Mesenchymal stem cell (in vitro differentiated cells and primary cell): ENCODE measurements at regions not wholly inside any gene's neighbourhood (a gene's known extent, or its start where the extent isn't known, plus 50 kb on each side); places are given as distances from the start of the nearest gene placed in this dataset.
A peak's percentile ranks its signal among the peaks of the same experiment; 100 is the strongest.

Experiments
- DNase-seq: peaks from one replicate; pipeline ENCODE4 v3.0.0-alpha.2; 2013
- H2AFZ ChIP-seq: one replicate; pipeline ENCODE4 v1.6.1; 2013; ENCODE audit warnings: low read depth, mild to moderate bottlenecking, control low read depth, inconsistent platforms, low read length, moderate library complexity
- H2AK5ac ChIP-seq: 2 replicates; pipeline ENCODE4 v1.6.1; 2013; ENCODE audit warnings: low read length, moderate library complexity, mild to moderate bottlenecking, inconsistent platforms; ENCODE audit not compliant: severe bottlenecking
- H2BK120ac ChIP-seq: one replicate; pipeline ENCODE4 v1.6.1; 2013; ENCODE audit warnings: low read depth, mild to moderate bottlenecking, inconsistent platforms, low read length, moderate library complexity
- H2BK12ac ChIP-seq, 2 experiments: one replicate each; pipeline ENCODE4 v1.6.1; 2013; ENCODE audit warnings: inconsistent platforms in 2 of 2, low read length in 2 of 2, mild to moderate bottlenecking in 2 of 2, moderate library complexity in 2 of 2, control low read depth in 1 of 2
- H2BK15ac ChIP-seq: one replicate; pipeline ENCODE4 v1.6.1; 2013; ENCODE audit warnings: mild to moderate bottlenecking, low read depth, inconsistent platforms; ENCODE audit not compliant: poor library complexity, severe bottlenecking
- H2BK5ac ChIP-seq: 2 replicates; pipeline ENCODE4 v1.6.1; 2013; ENCODE audit warnings: low read depth, mild to moderate bottlenecking, low read length, control low read depth, inconsistent platforms; ENCODE audit not compliant: poor library complexity, severe bottlenecking
- H3K14ac ChIP-seq, 2 experiments: one replicate each; pipeline ENCODE4 v1.6.1; 2013; ENCODE audit warnings: inconsistent platforms in 2 of 2, low read length in 2 of 2, control low read depth in 1 of 2, mild to moderate bottlenecking in 1 of 2, moderate library complexity in 1 of 2
- H3K18ac ChIP-seq, 2 experiments: one replicate each; pipeline ENCODE4 v1.6.1; 2013; ENCODE audit warnings: inconsistent platforms in 2 of 2, low read length in 2 of 2, control low read depth in 1 of 2, low read depth in 1 of 2, mild to moderate bottlenecking in 1 of 2
- H3K23ac ChIP-seq, 2 experiments: one replicate each; pipeline ENCODE4 v1.6.1; 2013; ENCODE audit warnings: inconsistent platforms in 2 of 2, low read length in 2 of 2, mild to moderate bottlenecking in 2 of 2, moderate library complexity in 2 of 2, control low read depth in 1 of 2
- H3K27ac ChIP-seq: 2 replicates; pipeline ENCODE4 v1.5.1; 2013; ENCODE audit warnings: mild to moderate bottlenecking, moderate library complexity, low read length, control low read depth, inconsistent platforms; ENCODE audit not compliant: poor library complexity, severe bottlenecking
- H3K27me3 ChIP-seq, 2 experiments: 2 replicates each; pipeline versions ENCODE4 v1.6.1 to v1.7.0; 2013; ENCODE audit warnings: low read length in 2 of 2, mild to moderate bottlenecking in 2 of 2, moderate library complexity in 2 of 2, control low read depth in 1 of 2, inconsistent platforms in 1 of 2; ENCODE audit not compliant: control insufficient read depth in 1 of 2, insufficient read depth in 1 of 2
- H3K36me3 ChIP-seq, 2 experiments: 2 replicates each; pipeline versions ENCODE4 v1.6.1 to v1.7.0; 2013; ENCODE audit warnings: low read length in 2 of 2, control low read depth in 1 of 2, inconsistent platforms in 1 of 2, low read depth in 1 of 2, mild to moderate bottlenecking in 1 of 2; ENCODE audit not compliant: insufficient read depth in 2 of 2, control insufficient read depth in 1 of 2
- H3K4ac ChIP-seq, 2 experiments: one replicate each; pipeline ENCODE4 v1.6.1; 2013; ENCODE audit warnings: inconsistent platforms in 2 of 2, low read length in 2 of 2, mild to moderate bottlenecking in 2 of 2, moderate library complexity in 2 of 2, control low read depth in 1 of 2, low read depth in 1 of 2
- H3K4me1 ChIP-seq: 2 replicates; pipeline ENCODE4 v1.6.1; 2013; ENCODE audit warnings: low read depth, low read length, control low read depth; ENCODE audit not compliant: control insufficient read depth, insufficient read depth
- H3K4me2 ChIP-seq: 2 replicates; pipeline ENCODE4 v1.6.1; 2013; ENCODE audit warnings: low read length, mild to moderate bottlenecking, inconsistent platforms; ENCODE audit not compliant: poor library complexity, severe bottlenecking
- H3K4me3 ChIP-seq, 2 experiments: 2 replicates each; pipeline versions ENCODE4 v1.5.1 to v1.7.0; 2013; ENCODE audit warnings: low read length in 2 of 2, mild to moderate bottlenecking in 2 of 2, control low read depth in 1 of 2, low read depth in 1 of 2; ENCODE audit not compliant: insufficient read depth in 1 of 2
- H3K79me1 ChIP-seq: replicated peaks from 2 replicates; pipeline ENCODE4 v1.6.1; 2013; ENCODE audit warnings: mild to moderate bottlenecking, control low read depth, low read length, inconsistent platforms; ENCODE audit not compliant: poor library complexity, severe bottlenecking
- H3K9ac ChIP-seq: 2 replicates; pipeline ENCODE4 v1.7.0; 2013; ENCODE audit warnings: mild to moderate bottlenecking, low read length, moderate library complexity
- H3K9me3 ChIP-seq: 2 replicates; pipeline ENCODE4 v1.7.0; 2013; ENCODE audit warnings: mild to moderate bottlenecking, low read length; ENCODE audit not compliant: control insufficient read depth
- H4K8ac ChIP-seq: one replicate; pipeline ENCODE4 v1.6.1; 2013; ENCODE audit warnings: inconsistent platforms, mild to moderate bottlenecking, low read length, moderate library complexity
- H4K91ac ChIP-seq: one replicate; pipeline ENCODE4 v1.6.1; 2013; ENCODE audit warnings: mild to moderate bottlenecking, low read length, inconsistent platforms
- WGBS: methylation state at CpG from one replicate; pipeline ENCODE4 v1.1.7; 2013; ENCODE audit warnings: mixed read lengths; 5-methylcytosine and 5-hydroxymethylcytosine counted together

DNA sequence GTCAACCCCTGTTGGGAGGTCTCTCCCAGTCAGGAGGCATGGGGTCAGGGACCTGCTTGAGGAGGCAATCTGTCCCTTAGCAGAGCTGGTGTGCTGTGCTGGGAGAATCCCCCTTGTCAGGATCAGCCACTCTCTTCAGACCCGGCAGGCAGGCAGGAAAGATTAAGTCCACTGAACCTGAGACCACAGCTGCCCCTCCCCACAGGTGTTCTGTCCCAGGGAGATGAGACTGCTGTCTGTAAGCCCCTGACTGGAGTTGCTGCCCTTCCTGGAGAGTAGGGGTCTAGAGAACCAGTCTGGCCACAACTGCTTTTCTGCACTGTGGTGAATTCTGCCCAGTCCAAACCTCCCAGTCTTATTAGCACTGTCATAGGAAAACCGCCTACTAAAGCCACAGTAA is 677.8 kb upstream of the POU3F2 start:
- H3K4me2 ChIP-seq = no peak overlapping the region
- no peaks in the 10 kb centered on the region for H3K79me1 ChIP-seq
- H2AK5ac ChIP-seq = no peak overlapping the region
- H3K36me3 ChIP-seq = no peaks in the 10 kb centered on the region
- H3K9ac ChIP-seq = no peak overlapping the region
- H3K27me3 ChIP-seq = no peaks in the 10 kb centered on the region
- H2BK5ac ChIP-seq = no peak overlapping the region
- H4K8ac ChIP-seq = no peak overlapping the region
- no peak overlapping the region for H3K23ac ChIP-seq
- no peak overlapping the region for H3K4ac ChIP-seq
- no peak overlapping the region for H2AFZ ChIP-seq
- WGBS = 54% methylated on average over 2 of the region's 2 CpGs
- no peak for DNase-seq
- H4K91ac ChIP-seq = no peak overlapping the region
- H3K4me1 ChIP-seq = no peaks in the 10 kb centered on the region
- H3K9me3 ChIP-seq = peaks cover 2% of the 10 kb centered on the region
- no peak overlapping the region for H3K4me3 ChIP-seq
- H2BK12ac ChIP-seq = no peak overlapping the region
- no peak overlapping the region for H2BK15ac ChIP-seq
- no peak overlapping the region for H2BK120ac ChIP-seq
- no peak overlapping the region for H3K27ac ChIP-seq
- H3K14ac ChIP-seq = no peak overlapping the region
- H3K18ac ChIP-seq = no peak overlapping the region

DNA sequence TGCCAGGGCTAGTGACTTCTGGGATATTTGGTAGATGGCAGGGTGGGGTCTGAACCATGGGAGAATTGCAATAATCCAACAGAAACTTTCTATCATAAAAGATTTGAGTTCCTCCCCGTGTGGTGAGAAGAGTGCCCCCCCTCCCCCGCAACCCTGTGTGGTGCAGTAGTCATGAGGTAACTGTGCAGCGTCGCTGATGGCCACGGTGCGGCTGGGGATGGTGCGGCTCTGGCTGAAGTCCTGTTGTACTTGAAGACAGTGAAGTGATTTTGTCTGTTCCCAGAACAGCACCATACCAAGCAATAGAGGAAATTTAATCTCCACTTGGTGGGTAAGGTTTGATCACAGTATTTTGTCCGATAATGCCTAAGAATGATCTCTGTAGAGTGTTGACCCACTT is 654.8 kb upstream of the POU3F2 start:
- Histone ChIP-seq H2BK120ac (no peak overlapping the region), H3K9ac (no peak overlapping the region), H3K18ac (no peak overlapping the region), H3K4me3 (no peak overlapping the region), H2BK12ac (no peak overlapping the region), H2BK15ac (no peak overlapping the region), H2AFZ (no peak overlapping the region), H3K27me3 (no peaks in the 10 kb centered on the region), H3K4ac (no peak overlapping the region), H3K79me1 (no peaks in the 10 kb centered on the region), H2AK5ac (no peak overlapping the region), H3K27ac (no peak overlapping the region), H2BK5ac (no peak overlapping the region), H3K4me1 (no peaks in the 10 kb centered on the region), H3K14ac (no peak overlapping the region), H3K9me3 (peaks cover 4% of the 10 kb centered on the region), H4K91ac (no peak overlapping the region), H4K8ac (no peak overlapping the region), H3K23ac (no peak overlapping the region), H3K4me2 (no peak overlapping the region), H3K36me3 (no peaks in the 10 kb centered on the region)
- DNase-seq = no peak
- WGBS = 90% methylated on average over 8 of the region's 8 CpGs

DNA sequence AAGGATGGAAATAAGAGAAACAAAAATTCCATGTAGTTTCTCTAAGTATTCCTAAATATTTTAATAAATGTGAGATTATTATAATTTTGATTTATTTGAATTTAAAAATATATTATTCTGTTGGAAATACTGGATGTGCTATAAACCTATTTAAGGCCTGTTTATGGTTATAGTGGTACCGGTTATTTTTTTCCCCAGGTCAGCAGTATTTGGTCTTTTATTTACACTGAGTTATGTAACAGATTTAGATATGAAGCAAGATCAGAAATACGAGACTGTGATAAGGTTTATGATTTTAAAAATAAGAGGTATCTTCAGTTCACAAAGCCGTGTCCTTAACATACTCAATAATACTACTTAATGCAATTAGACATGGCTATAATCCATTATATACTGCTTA is 634.3 kb upstream of the POU3F2 start:
- Histone ChIP-seq H3K14ac (no peak overlapping the region), H2BK15ac (no peak overlapping the region), H3K4me2 (no peak overlapping the region), H3K4me3 (no peak overlapping the region), H2BK5ac (no peak overlapping the region), H3K36me3 (no peaks in the 10 kb centered on the region), H4K91ac (no peak overlapping the region), H3K79me1 (no peaks in the 10 kb centered on the region), H3K27ac (no peak overlapping the region), H3K9ac (no peak overlapping the region), H2AFZ (no peak overlapping the region), H4K8ac (no peak overlapping the region), H2BK12ac (no peak overlapping the region), H3K9me3 (no peaks in the 10 kb centered on the region), H2BK120ac (no peak overlapping the region), H2AK5ac (no peak overlapping the region), H3K4ac (no peak overlapping the region), H3K27me3 (no peaks in the 10 kb centered on the region), H3K23ac (no peak overlapping the region), H3K18ac (no peak overlapping the region), H3K4me1 (no peaks in the 10 kb centered on the region)
- DNase-seq = no peak
- WGBS = 92% methylated on average over 1 of the region's 3 CpGs

DNA sequence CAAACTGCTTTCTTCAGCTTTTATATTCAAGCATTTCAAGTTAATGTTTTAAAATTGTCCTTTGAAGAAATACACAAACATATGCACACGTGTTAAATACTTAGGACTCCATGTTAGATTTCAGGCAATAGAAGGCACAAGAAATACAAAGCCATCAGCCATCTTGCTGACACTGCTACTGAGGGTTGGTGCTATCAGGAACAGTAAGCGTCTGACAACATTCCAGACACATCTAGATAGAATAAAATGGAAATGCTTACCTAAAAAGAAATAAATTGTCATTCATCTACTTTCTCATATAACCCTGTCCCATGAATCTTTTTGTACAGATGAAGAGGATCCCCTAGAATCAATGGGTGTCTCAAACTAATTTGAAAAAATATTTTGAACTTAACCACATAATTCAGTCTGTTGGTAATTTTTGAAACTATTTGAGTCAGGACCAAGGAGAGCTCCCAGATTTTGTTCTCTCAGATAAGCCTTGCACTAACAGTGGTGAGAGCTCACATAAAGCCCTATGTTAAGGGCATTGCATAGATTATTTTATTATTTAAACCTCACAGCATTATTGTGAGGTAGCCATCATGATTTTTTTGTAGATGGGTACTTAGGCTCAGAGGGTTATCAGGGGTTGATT is 631.1 kb upstream of the POU3F2 start:
- Histone ChIP-seq H2BK15ac (no peak overlapping the region), H4K8ac (no peak overlapping the region), H3K4me3 (no peak overlapping the region), H3K4me1 (no peaks in the 10 kb centered on the region), H3K14ac (no peak overlapping the region), H2AFZ (no peak overlapping the region), H2BK5ac (no peak overlapping the region), H3K23ac (no peak overlapping the region), H3K79me1 (no peaks in the 10 kb centered on the region), H3K27ac (no peak overlapping the region), H3K4ac (no peak overlapping the region), H2AK5ac (no peak overlapping the region), H3K36me3 (no peaks in the 10 kb centered on the region), H3K9ac (no peak overlapping the region), H3K9me3 (no peaks in the 10 kb centered on the region), H2BK12ac (no peak overlapping the region), H2BK120ac (no peak overlapping the region), H3K4me2 (no peak overlapping the region), H3K18ac (no peak overlapping the region), H4K91ac (no peak overlapping the region), H3K27me3 (no peaks in the 10 kb centered on the region)
- 63% methylated on average over 1 of the region's 2 CpGs for WGBS
- peak; percentile 2 for DNase-seq
